KBM-7 (cell line): ENCODE measurements at regions not wholly inside any gene's neighbourhood (a gene's known extent, or its start where the extent isn't known, plus 50 kb on each side); places are given as distances from the start of the nearest gene placed in this dataset.

Source experiments
- DNase-seq: peaks from one replicate; pipeline ENCODE4 v3.0.0-alpha.2; 2015
- in situ Hi-C: fragments of 300-500 bp; cut with MboI; formaldehyde crosslinking; loops from 2 replicates; pipeline ENCODE4 v1.14.3; 2020; ENCODE audit warnings: low sequenced_read_pairs, low pct_unique_long_range_greater_than_20kb, mixed read lengths

GRCh38 chr7:13139436-13139835 is 452.0 kb downstream of the ARL4A start:
- in situ Hi-C loops: no loop called here
- DNase-seq: no peak

- in situ Hi-C loops: no loop called here
- DNase-seq: no peak
These were observed 457.2 kb downstream of the ARL4A start for GRCh38 chr7:13144673-13145072.

- in situ Hi-C loops: no loop called here
- DNase-seq: no peak
These were observed 461.1 kb downstream of the ARL4A start for GRCh38 chr7:13148548-13148947.

DNA sequence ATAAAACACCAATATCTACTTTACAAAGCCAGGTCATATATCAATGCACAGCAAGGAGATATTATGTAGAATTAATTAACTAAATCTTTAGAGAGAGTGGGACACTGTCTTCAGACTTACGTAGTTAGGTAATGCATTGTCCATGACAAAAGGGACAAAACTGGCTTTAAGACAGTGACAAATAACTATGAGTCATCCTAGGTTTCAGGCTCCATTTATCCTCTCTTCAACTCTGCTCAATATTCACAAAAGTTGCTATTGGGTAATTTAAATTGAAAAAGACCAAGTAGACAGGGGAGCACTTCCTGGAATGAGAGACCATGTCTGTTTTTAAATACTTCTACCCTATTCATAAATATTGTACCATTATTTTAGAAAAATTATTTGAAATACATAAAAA is 464.5 kb downstream of the ARL4A start:
- in situ Hi-C loops: no loop called here
- DNase-seq: no peak

DNA sequence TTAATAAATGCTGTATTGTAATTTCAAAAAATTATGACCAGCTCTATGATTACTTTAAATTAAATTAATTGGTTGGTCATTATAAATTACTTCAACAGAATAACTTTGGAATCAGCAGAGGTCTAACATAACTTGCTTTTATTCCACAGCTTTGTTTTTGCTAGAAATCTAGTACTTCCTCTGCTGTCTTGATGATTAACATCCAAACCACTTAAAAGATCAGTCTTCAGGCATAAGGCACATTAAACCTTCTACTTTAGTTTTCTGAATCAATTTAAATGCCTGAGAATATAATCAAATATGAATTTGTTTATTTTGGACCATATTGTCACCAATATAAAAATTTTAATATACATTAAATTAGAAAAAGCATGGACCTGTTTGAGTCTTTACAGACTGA is 465.3 kb downstream of the ARL4A start:
- in situ Hi-C loops: no loop called here
- DNase-seq: no peak

DNA sequence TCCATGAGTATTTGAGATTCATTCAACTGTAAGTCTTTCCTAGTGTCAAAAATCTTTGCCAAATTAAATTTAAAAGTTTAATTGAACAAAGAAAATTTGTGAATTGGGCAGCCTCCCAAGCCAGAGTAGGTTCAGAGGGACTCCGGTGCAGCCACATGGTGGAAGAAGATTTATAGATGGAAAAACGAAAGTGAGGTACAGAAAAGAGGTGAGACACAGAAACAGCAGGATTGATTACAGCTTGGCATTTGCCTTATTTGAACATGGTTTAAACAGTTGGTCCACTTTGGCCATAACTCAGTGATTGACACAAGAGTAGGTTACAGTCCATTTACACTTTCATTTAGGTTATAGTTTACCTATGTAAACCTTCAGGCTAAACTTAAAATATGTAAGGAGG is 465.8 kb downstream of the ARL4A start:
- DNase-seq: no peak
- in situ Hi-C loops: no loop called here

DNA sequence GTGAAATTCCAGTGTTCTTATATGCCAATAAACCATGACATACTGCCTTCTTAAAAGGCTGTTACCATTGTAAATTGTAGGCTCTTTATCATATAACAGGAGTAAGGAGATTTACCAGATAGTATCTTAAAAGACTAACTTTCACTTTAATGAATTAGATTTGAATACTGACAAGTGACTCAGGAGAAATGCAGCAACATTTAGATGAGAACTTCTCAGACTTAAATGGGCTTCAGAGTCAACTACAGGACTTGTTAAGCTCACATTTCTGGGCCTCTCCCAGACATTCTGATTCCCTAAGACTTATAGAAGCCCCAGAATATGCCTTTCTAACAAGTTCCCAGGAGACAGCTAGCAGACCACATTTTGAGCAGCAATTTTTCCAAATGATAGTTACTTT is 466.3 kb downstream of the ARL4A start:
- in situ Hi-C loops: no loop called here
- no peak for DNase-seq

DNA sequence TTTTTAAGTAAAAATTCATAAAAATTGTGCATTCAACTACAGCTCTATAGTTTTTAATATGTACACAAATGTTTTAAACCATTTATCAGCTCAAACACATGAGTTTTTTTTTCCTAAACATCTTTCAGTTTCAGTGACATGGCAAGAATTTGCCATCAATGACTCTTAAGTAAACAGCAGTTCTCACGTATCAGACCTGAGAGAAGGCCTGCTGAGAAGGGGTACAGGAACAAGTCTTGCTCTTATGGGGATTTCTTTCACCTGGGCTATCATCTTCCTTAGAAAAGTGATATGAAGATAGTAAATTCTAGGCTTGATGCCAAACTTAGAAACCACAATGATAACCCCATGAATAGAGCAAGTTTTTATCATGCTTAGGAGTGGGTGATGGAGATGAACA is 467.8 kb downstream of the ARL4A start:
- in situ Hi-C loops: no loop called here
- DNase-seq: peak; percentile 13

GRCh38 chr7:13159003-13159402 is 471.6 kb downstream of the ARL4A start:
- in situ Hi-C loops: no loop called here
- DNase-seq: no peak

- in situ Hi-C loops: no loop called here
- DNase-seq: no peak
These were observed 472.2 kb downstream of the ARL4A start for GRCh38 chr7:13159467-13160184.

GRCh38 chr7:13161125-13161524 is 473.7 kb downstream of the ARL4A start:
- no peak for DNase-seq
- in situ Hi-C loops: no loop called here

GRCh38 chr7:13165854-13166253 is 478.4 kb downstream of the ARL4A start:
- DNase-seq: no peak
- in situ Hi-C loops: no loop called here

DNA sequence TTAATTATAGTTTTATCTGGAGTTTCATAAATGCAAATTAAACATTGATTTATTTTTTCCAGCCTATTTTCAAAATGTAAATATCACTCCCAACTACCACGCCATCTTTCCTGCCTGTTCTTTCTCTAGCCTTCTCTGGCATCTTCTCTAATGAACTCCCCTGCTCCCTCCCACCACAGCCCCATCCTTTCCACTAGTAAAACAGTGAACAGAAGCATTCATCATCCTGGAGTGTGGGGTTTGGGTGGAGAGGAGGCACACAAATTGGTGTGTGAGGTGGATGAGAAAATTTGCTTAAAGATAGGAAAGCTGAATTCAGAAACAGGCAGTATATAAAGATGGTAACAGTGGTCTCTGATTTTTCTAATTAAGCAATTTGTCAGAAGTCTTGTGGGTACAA is 479.4 kb downstream of the ARL4A start:
- DNase-seq: no peak
- in situ Hi-C loops: no loop called here

DNA sequence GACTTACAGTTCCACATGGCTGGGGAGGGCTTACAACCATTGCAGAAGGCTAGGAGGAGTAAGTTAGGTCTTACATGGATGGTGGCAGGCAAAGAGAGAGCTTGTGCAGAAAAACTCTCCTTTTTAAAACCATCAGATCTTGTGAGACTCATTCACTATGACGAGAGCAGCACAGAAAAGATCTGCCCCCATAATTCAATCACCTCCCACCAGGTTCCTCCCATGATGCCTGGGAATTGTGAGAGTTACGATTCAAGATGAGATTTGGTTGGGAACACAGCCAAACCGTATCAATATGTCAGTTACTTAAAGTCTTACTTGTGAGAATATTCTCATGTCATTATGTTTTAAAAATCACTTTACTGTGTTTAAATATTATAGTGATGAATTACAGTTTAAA is 481.9 kb downstream of the ARL4A start:
- no peak for DNase-seq
- in situ Hi-C loops: no loop called here

- DNase-seq: no peak
- in situ Hi-C loops: no loop called here
These were observed 487.6 kb downstream of the ARL4A start for GRCh38 chr7:13174991-13175390.

GRCh38 chr7:13179011-13179582 is 491.7 kb downstream of the ARL4A start:
- in situ Hi-C loops: no loop called here

GRCh38 chr7:13179775-13180523 is 492.5 kb downstream of the ARL4A start:
- in situ Hi-C loops: no loop called here
- DNase-seq: no peak

More at GRCh38 chr7:13179011-13179582, 491.7 kb downstream of the ARL4A start:
- DNase-seq: peak; percentile 23

- in situ Hi-C loops: no loop called here
- no peak for DNase-seq
These were observed 493.8 kb downstream of the ARL4A start for GRCh38 chr7:13181216-13181615.

- no peak for DNase-seq
- in situ Hi-C loops: no loop called here
These were observed 497.7 kb downstream of the ARL4A start for GRCh38 chr7:13185139-13185538.

DNA sequence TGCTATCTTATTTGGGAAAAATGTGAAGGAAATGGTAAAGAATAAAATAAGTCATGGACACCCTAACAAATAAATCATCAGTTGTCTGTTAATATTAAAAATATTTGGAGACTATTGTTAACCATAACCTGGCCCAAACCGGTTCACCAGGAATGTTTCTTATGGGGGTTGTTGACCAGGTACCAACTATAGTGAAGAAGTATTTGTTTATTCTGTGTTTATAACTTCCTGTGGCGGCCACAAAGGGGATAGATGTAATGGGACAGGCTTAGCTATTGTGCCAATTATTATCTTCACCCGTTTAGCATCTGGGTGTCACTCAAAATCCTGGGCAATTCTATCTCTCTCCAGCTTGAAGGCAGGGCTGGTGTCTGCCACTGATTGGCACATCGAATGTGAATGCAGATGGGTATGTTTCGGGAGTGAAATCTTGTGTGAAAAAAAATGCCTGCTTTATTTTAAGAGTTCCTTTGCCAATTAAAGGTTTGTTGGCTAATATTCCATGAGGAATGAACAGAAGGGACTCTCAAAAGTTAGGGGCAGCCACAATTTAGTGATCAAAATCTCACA is 500.9 kb downstream of the ARL4A start:
- no peak for DNase-seq

More for the DNA sequence above, 500.9 kb downstream of the ARL4A start:
- in situ Hi-C loops: no loop called here
